IMR-90 (cell line): ENCODE measurements at regions not wholly inside any gene's neighbourhood (a gene's known extent, or its start where the extent isn't known, plus 50 kb on each side); places are given as distances from the start of the nearest gene placed in this dataset.

Experiments
- ATAC-seq: fragments of 200-7000 bp; cut with Tn5 transposase; 2 replicates; pipeline ENCODE4 v1.9.1; 2020; ENCODE audit warnings: low read depth, mild to moderate bottlenecking, moderate library complexity
- BruUV-seq: library from RNA; stranded (reverse); fragments of 400-500 nt; replicated peaks from 2 replicates; lab custom pipeline; 2021; lab: Mats Ljungman, UMichigan
- CTCF ChIA-PET: fragments of 300-600 bp; formaldehyde crosslinking; extraction: SDS; loops from one replicate; lab custom pipeline; 2021; ENCODE audit warnings: antibody characterized with exemption; lab: Yijun Ruan, JAX
- POLR2A ChIA-PET: fragments of 300-600 bp; sonication (Branson Sonifier 250); formaldehyde crosslinking; loops from one replicate; lab custom pipeline; 2022; ENCODE audit warnings: antibody characterized with exemption; ENCODE audit not compliant: unreplicated experiment; lab: Charles Lee
- DNase-seq: peaks from one replicate; pipeline ENCODE4 v3.0.0; 2013
- H2AFZ ChIP-seq: replicated peaks from 2 replicates; pipeline ENCODE3; 2013; ENCODE audit warnings: low read length, mild to moderate bottlenecking; ENCODE audit not compliant: poor library complexity
- H2AK5ac ChIP-seq: 2 replicates; pipeline ENCODE4 v1.6.1; 2013; ENCODE audit warnings: low read depth, low read length, inconsistent platforms
- H2AK9ac ChIP-seq: replicated peaks from 2 replicates; pipeline ENCODE3; 2013; ENCODE audit warnings: mild to moderate bottlenecking, low read depth, low read length, moderate library complexity; ENCODE audit not compliant: poor library complexity
- H2BK120ac ChIP-seq: 2 replicates; pipeline ENCODE4 v1.6.1; 2013; ENCODE audit warnings: low read depth, low read length, inconsistent platforms
- H2BK15ac ChIP-seq: 3 replicates; pipeline ENCODE4 v1.6.1; 2013; ENCODE audit warnings: low read depth, low read length, inconsistent platforms
- H2BK20ac ChIP-seq: 2 replicates; pipeline ENCODE4 v1.6.1; 2013; ENCODE audit warnings: low read depth, mild to moderate bottlenecking, inconsistent platforms, low read length, moderate library complexity
- H2BK5ac ChIP-seq: 2 replicates; pipeline ENCODE4 v1.6.1; 2013; ENCODE audit warnings: mild to moderate bottlenecking, low read depth, low read length, inconsistent platforms; ENCODE audit not compliant: poor library complexity, severe bottlenecking
- H3K14ac ChIP-seq: replicated peaks from 2 replicates; pipeline ENCODE4 v1.6.1; 2013; ENCODE audit warnings: low read depth, low read length, inconsistent platforms
- H3K18ac ChIP-seq: 2 replicates; pipeline ENCODE4 v1.6.1; 2013; ENCODE audit warnings: low read depth, low read length, control low read depth
- H3K23ac ChIP-seq: 2 replicates; pipeline ENCODE4 v1.6.1; 2013; ENCODE audit warnings: low read depth, low read length, inconsistent platforms
- H3K27ac ChIP-seq: 2 replicates; pipeline ENCODE4 v1.5.1; 2013; ENCODE audit warnings: mild to moderate bottlenecking, control low read depth, low read length; ENCODE audit not compliant: insufficient read depth
- H3K27me3 ChIP-seq: 2 replicates; pipeline ENCODE4 v1.6.1; 2013; ENCODE audit warnings: low read length; ENCODE audit not compliant: control insufficient read depth, insufficient read depth
- H3K36me3 ChIP-seq: 2 replicates; pipeline ENCODE4 v1.6.1; 2013; ENCODE audit warnings: low read length, mixed read lengths; ENCODE audit not compliant: control insufficient read depth, insufficient read depth
- H3K4ac ChIP-seq: 2 replicates; pipeline ENCODE4 v1.6.1; 2013; ENCODE audit warnings: low read depth, low read length, inconsistent platforms
- H3K4me1 ChIP-seq: 2 replicates; pipeline ENCODE4 v1.6.1; 2013; ENCODE audit warnings: low read length, mixed read lengths; ENCODE audit not compliant: control insufficient read depth, insufficient read depth
- H3K4me2 ChIP-seq: 2 replicates; pipeline ENCODE4 v1.6.1; 2013; ENCODE audit warnings: low read depth, mild to moderate bottlenecking, control low read depth, low read length, moderate library complexity
- H3K4me3 ChIP-seq: 2 replicates; pipeline ENCODE4 v1.5.1; 2013; ENCODE audit warnings: low read depth, mild to moderate bottlenecking, control low read depth, low read length, moderate library complexity; ENCODE audit not compliant: insufficient read depth
- H3K56ac ChIP-seq: 2 replicates; pipeline ENCODE4 v1.6.1; 2013; ENCODE audit warnings: low read length, inconsistent platforms; ENCODE audit not compliant: insufficient read depth; ENCODE audit errors: extremely low read depth
- H3K79me1 ChIP-seq, 2 experiments: 2 replicates each; pipeline ENCODE4 v1.6.1; 2013; ENCODE audit warnings: low read length in 2 of 2, inconsistent platforms in 1 of 2, low read depth in 1 of 2
- H3K9ac ChIP-seq: 2 replicates; pipeline ENCODE4 v1.6.1; 2013; ENCODE audit warnings: low read depth, low read length, control low read depth
- H3K9me1 ChIP-seq: 2 replicates; pipeline ENCODE4 v1.6.1; 2013; ENCODE audit warnings: low read length, inconsistent platforms; ENCODE audit not compliant: insufficient read depth
- H3K9me3 ChIP-seq: 2 replicates; pipeline ENCODE4 v1.6.1; 2013; ENCODE audit warnings: low read length; ENCODE audit not compliant: control insufficient read depth, insufficient read depth
- H4K20me1 ChIP-seq: 2 replicates; pipeline ENCODE4 v1.6.1; 2013; ENCODE audit warnings: low read length, inconsistent platforms; ENCODE audit not compliant: insufficient read depth
- H4K5ac ChIP-seq: 2 replicates; pipeline ENCODE4 v1.6.1; 2013; ENCODE audit warnings: mild to moderate bottlenecking, low read depth, low read length, control low read depth
- H4K8ac ChIP-seq, 2 experiments: 2 replicates each; pipeline ENCODE4 v1.6.1; 2013; ENCODE audit warnings: low read depth in 2 of 2, low read length in 2 of 2, control low read depth in 1 of 2, inconsistent platforms in 1 of 2
- H4K91ac ChIP-seq: 2 replicates; pipeline ENCODE4 v1.6.1; 2013; ENCODE audit warnings: low read depth, low read length, inconsistent platforms; ENCODE audit not compliant: insufficient read depth
- FOS ChIP-seq: fragments of 150-350 bp; IDR thresholded peaks from 2 replicates; pipeline ENCODE4 v1.6.1; 2016; ENCODE audit warnings: low read depth, low read length
- MAFK ChIP-seq: IDR thresholded peaks from 2 replicates; pipeline ENCODE4 v1.6.1; 2012; ENCODE audit warnings: low read depth, low read length, improper control_type of control experiment
- POLR2A ChIP-seq: IDR thresholded peaks from 2 replicates; pipeline ENCODE4 v1.6.1; 2012; ENCODE audit warnings: mild to moderate bottlenecking, low read depth, low read length
- RAD21 ChIP-seq: IDR thresholded peaks from 2 replicates; pipeline ENCODE4 v1.6.1; 2012; ENCODE audit warnings: low read length, improper control_type of control experiment
- WGBS, 2 experiments: methylation state at CpG; one replicate each; pipeline versions ENCODE4 v1.1.5 to v1.1.7; 2013; ENCODE audit warnings: missing lambda C conversion rate in 2 of 2; ENCODE audit not compliant: insufficient read length in 1 of 2; ENCODE audit errors: extremely low coverage in 2 of 2; 5-methylcytosine and 5-hydroxymethylcytosine counted together
- dilution Hi-C: fragments of 300-500 bp; cut with HindIII; formaldehyde crosslinking; loops from one replicate; pipeline ENCODE4 v1.14.3; 2018; ENCODE audit warnings: low sequenced_read_pairs; ENCODE audit not compliant: unreplicated experiment
- in situ Hi-C: fragments of 300-500 bp; cut with MboI; formaldehyde crosslinking; loops from 3 replicates; pipeline ENCODE4 v1.14.3; 2019; ENCODE audit warnings: low sequenced_read_pairs, inconsistent platforms, mixed read lengths
- intact Hi-C: fragments of 100-400 bp; cut with micrococcal nuclease; formaldehyde crosslinking; loops from 2 replicates; pipeline ENCODE4 v1.10.0; 2022
- TF ChIP-seq, protein P1 (sequence below): conservative IDR thresholded peaks from 2 replicates; pipeline ENCODE4 v1.5.1; 2012; ENCODE audit warnings: mild to moderate bottlenecking, low read depth, low read length, improper control_type of control experiment
- TF ChIP-seq, protein P2 (sequence below): fragments of 150-350 bp; IDR thresholded peaks from 2 replicates; pipeline ENCODE4 v1.6.1; 2016; ENCODE audit warnings: low read depth, mild to moderate bottlenecking, low read length, moderate library complexity, borderline replicate concordance
- TF ChIP-seq, protein P3 (sequence below): fragments of 150-350 bp; IDR thresholded peaks from 2 replicates; pipeline ENCODE4 v1.6.1; 2017; ENCODE audit warnings: mild to moderate bottlenecking, antibody characterized with exemption, low read length, low read depth

GRCh38 chr20:39210341-39211036 lies 248.3 kb downstream of the DHX35 start:
- Histone ChIP-seq H3K4ac (no peak overlapping the region), H4K5ac (no peak overlapping the region), H3K79me1 (no peaks in the 10 kb centered on the region), H3K18ac (no peak overlapping the region), H4K8ac (no peak overlapping the region), H3K27ac (no peak overlapping the region), H3K14ac (no peak overlapping the region), H3K9me3 (no peaks in the 10 kb centered on the region), H3K23ac (no peak overlapping the region), H2BK120ac (no peak overlapping the region), H3K56ac (no peak overlapping the region), H4K20me1 (no peaks in the 10 kb centered on the region), H2BK20ac (no peak overlapping the region), H2AK9ac (no peak overlapping the region), H2BK15ac (no peak overlapping the region), H2AK5ac (no peak overlapping the region), H3K4me3 (no peak overlapping the region), H3K27me3 (no peaks in the 10 kb centered on the region), H3K9ac (no peak overlapping the region), H3K4me2 (no peak overlapping the region), H2BK5ac (no peak overlapping the region), H2AFZ (no peak overlapping the region), H4K91ac (no peak overlapping the region), H3K4me1 (no peaks in the 10 kb centered on the region), H3K9me1 (no peaks in the 10 kb centered on the region), H3K36me3 (no peaks in the 10 kb centered on the region)
- in situ Hi-C loops, result no loop called here
- TF ChIP-seq, protein P1, sequence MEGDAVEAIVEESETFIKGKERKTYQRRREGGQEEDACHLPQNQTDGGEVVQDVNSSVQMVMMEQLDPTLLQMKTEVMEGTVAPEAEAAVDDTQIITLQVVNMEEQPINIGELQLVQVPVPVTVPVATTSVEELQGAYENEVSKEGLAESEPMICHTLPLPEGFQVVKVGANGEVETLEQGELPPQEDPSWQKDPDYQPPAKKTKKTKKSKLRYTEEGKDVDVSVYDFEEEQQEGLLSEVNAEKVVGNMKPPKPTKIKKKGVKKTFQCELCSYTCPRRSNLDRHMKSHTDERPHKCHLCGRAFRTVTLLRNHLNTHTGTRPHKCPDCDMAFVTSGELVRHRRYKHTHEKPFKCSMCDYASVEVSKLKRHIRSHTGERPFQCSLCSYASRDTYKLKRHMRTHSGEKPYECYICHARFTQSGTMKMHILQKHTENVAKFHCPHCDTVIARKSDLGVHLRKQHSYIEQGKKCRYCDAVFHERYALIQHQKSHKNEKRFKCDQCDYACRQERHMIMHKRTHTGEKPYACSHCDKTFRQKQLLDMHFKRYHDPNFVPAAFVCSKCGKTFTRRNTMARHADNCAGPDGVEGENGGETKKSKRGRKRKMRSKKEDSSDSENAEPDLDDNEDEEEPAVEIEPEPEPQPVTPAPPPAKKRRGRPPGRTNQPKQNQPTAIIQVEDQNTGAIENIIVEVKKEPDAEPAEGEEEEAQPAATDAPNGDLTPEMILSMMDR, result no peak
- TF ChIP-seq MAFK, result no peak
- TF ChIP-seq FOS, result no peak
- TF ChIP-seq POLR2A, result no peak
- TF ChIP-seq, protein P2, sequence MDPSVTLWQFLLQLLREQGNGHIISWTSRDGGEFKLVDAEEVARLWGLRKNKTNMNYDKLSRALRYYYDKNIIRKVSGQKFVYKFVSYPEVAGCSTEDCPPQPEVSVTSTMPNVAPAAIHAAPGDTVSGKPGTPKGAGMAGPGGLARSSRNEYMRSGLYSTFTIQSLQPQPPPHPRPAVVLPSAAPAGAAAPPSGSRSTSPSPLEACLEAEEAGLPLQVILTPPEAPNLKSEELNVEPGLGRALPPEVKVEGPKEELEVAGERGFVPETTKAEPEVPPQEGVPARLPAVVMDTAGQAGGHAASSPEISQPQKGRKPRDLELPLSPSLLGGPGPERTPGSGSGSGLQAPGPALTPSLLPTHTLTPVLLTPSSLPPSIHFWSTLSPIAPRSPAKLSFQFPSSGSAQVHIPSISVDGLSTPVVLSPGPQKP, result no peak
- TF ChIP-seq, protein P3, sequence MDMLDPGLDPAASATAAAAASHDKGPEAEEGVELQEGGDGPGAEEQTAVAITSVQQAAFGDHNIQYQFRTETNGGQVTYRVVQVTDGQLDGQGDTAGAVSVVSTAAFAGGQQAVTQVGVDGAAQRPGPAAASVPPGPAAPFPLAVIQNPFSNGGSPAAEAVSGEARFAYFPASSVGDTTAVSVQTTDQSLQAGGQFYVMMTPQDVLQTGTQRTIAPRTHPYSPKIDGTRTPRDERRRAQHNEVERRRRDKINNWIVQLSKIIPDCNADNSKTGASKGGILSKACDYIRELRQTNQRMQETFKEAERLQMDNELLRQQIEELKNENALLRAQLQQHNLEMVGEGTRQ, result no peak
- no peak for TF ChIP-seq RAD21
- intact Hi-C loops, result no loop called here
- WGBS, 2 experiments, result 0% methylated on average over 3 of the region's 11 CpGs; no CpG with 5 or more reads in 1 of the 2 experiments
- no TSS peak for BruUV-seq
- ATAC-seq, result no peak
- DNase-seq, result no peak
- POLR2A ChIA-PET, result no interaction called here
- dilution Hi-C loops, result no loop called here
- CTCF ChIA-PET, result no interaction called here
